ENCODE measurements at regions not wholly inside any gene's neighbourhood (a gene's known extent, or its start where the extent isn't known, plus 50 kb on each side); places are given as distances from the start of the nearest gene placed in this dataset.
"Not testable (repeated sequence)": the region's sequence is repeated elsewhere in the genome, so short reads cannot be mapped to it uniquely, and the experiment has no call there.

DNA sequence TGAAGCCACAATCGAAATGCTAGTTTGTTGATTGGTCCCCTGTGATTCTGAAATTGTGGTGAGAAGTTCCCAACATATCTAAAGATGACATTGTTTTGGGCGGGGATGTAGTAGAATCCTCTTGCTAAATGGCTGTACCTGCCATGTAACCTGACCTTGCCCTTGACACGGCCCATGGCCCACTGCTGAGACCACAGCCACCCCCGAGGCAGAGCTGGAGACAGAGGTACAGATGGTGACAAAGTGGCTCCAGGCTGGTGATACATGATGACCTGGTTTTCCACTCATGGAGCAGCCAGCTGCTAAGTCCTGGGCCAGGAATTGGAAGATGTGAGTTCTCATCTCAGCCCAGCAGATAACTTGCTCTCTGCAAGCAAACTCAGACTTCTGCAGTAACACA lies 226.5 kb downstream of the FOXD2 start:
- H3K4ac ChIP-seq (ENCODE audit: low read depth, low read length): no peak overlapping the region
- H2BK15ac ChIP-seq (ENCODE audit: low read depth, low read length): no peak overlapping the region
- H2BK12ac ChIP-seq (ENCODE audit: insufficient read length, low read depth, low read length): no peak overlapping the region
- H2AK5ac ChIP-seq (ENCODE audit: insufficient read length, low read length): no peak overlapping the region
- H2BK120ac ChIP-seq (ENCODE audit: low read depth, low read length, poor library complexity, severe bottlenecking): no peak overlapping the region
- Mint-ChIP-seq H3K4me3 (no peak overlapping the region), H3K4me1 (peaks cover 0 to 5% of the 10 kb centered on the region in 2 experiments; a peak in 1 of 4 replicates), H3K9me3 (no peaks in the 10 kb centered on the region), H3K36me3 (ENCODE audit: insufficient read depth in 1 of 3, low read depth in 3 of 3) (no peaks in the 10 kb centered on the region), H3K27me3 (ENCODE audit: low read depth) (peaks cover 74% of the 10 kb centered on the region), H3K27ac (no peak overlapping the region; a peak in 1 of 7 replicates)
- H2BK5ac ChIP-seq (ENCODE audit: insufficient read length, low read length): no peak overlapping the region
- no peak overlapping the region for H3K56ac ChIP-seq (ENCODE audit: insufficient read length, low read depth, low read length)
- H4K20me1 ChIP-seq (ENCODE audit: control insufficient read depth, insufficient read depth, insufficient read length): no peaks in the 10 kb centered on the region
- no peak overlapping the region for H4K5ac ChIP-seq (ENCODE audit: insufficient read length, low read depth, low read length)
- H3T11ph ChIP-seq (ENCODE audit: low read length): no peak overlapping the region
- H3K14ac ChIP-seq (ENCODE audit: insufficient read depth, low read length): no peak overlapping the region
- H3K79me1 ChIP-seq (ENCODE audit: insufficient read depth, low read depth, low read length, poor library complexity, severe bottlenecking): no peaks in the 10 kb centered on the region
- H3K23me2 ChIP-seq (ENCODE audit: insufficient read length, low read depth, low read length, poor library complexity, severe bottlenecking): no peaks in the 10 kb centered on the region
- peak; percentile 4 for DNase-seq
- H3K27me3 ChIP-seq (ENCODE audit: insufficient read depth, low read length): no peaks in the 10 kb centered on the region; the same call in 1 of the 2 replicates
- H2BK20ac ChIP-seq (ENCODE audit: low read depth, low read length, poor library complexity, severe bottlenecking): no peak overlapping the region
- H2AFZ ChIP-seq (ENCODE audit: low read length): no peak overlapping the region
- no peak overlapping the region for H3K23ac ChIP-seq (ENCODE audit: insufficient read length, low read depth, low read length)
- no peak overlapping the region for H3K9ac ChIP-seq (ENCODE audit: extremely low read depth, insufficient read length, low read length)
- no peak overlapping the region for H4K8ac ChIP-seq (replicated peaks; ENCODE audit: insufficient read length, low read depth, low read length)
- no peak for TF ChIP-seq CTCF (conservative IDR thresholded peaks at IDR 0.05)
- no peaks in the 10 kb centered on the region for H3K4me1 ChIP-seq (ENCODE audit: insufficient read depth, low read length)
- no peak overlapping the region for H3K4me2 ChIP-seq (ENCODE audit: insufficient read depth, insufficient read length, low read length)
- no peaks in the 10 kb centered on the region for H3K9me3 ChIP-seq (ENCODE audit: control insufficient read depth, low read depth, low read length)
- WGBS (ENCODE audit: extremely low coverage, insufficient read length, low lambda C conversion rate): no CpG with 5 or more reads among the region's 4 CpGs
- no peaks in the 10 kb centered on the region for H3K79me2 ChIP-seq (ENCODE audit: insufficient read depth, low read length)
- no peak overlapping the region for H3K27ac ChIP-seq (ENCODE audit: insufficient read length, low read depth, low read length)
- no peak overlapping the region for H4K91ac ChIP-seq (ENCODE audit: insufficient read length, low read depth, low read length)
- H3K18ac ChIP-seq (ENCODE audit: insufficient read length, low read depth, low read length): no peak overlapping the region

- H2BK120ac ChIP-seq (ENCODE audit: low read depth, low read length, poor library complexity, severe bottlenecking); H3K56ac ChIP-seq (ENCODE audit: insufficient read length, low read depth, low read length): not testable (repeated sequence)
- no CpG with 5 or more reads among the region's 8 CpGs for WGBS (ENCODE audit: extremely low coverage, insufficient read length, low lambda C conversion rate)
Observed at GRCh38 chr1:47664896-47665295, 227.1 kb downstream of the FOXD2 start.

More at GRCh38 chr1:47664896-47665295, 227.1 kb downstream of the FOXD2 start:
- H3K79me1 ChIP-seq (ENCODE audit: insufficient read depth, low read depth, low read length, poor library complexity, severe bottlenecking); H4K20me1 ChIP-seq (ENCODE audit: control insufficient read depth, insufficient read depth, insufficient read length); H2AFZ ChIP-seq (ENCODE audit: low read length); H3K27ac Mint-ChIP-seq; H3K9me3 ChIP-seq (ENCODE audit: control insufficient read depth, low read depth, low read length); H4K5ac ChIP-seq (ENCODE audit: insufficient read length, low read depth, low read length); H3K9ac ChIP-seq (ENCODE audit: extremely low read depth, insufficient read length, low read length); H2AK5ac ChIP-seq (ENCODE audit: insufficient read length, low read length); H3K27ac ChIP-seq (ENCODE audit: insufficient read length, low read depth, low read length); H3K14ac ChIP-seq (ENCODE audit: insufficient read depth, low read length); H3K23ac ChIP-seq (ENCODE audit: insufficient read length, low read depth, low read length); H2BK15ac ChIP-seq (ENCODE audit: low read depth, low read length); H2BK12ac ChIP-seq (ENCODE audit: insufficient read length, low read depth, low read length); H3K79me2 ChIP-seq (ENCODE audit: insufficient read depth, low read length); H3K4me2 ChIP-seq (ENCODE audit: insufficient read depth, insufficient read length, low read length); H4K91ac ChIP-seq (ENCODE audit: insufficient read length, low read depth, low read length); H3K4me3 Mint-ChIP-seq; H3K36me3 Mint-ChIP-seq (ENCODE audit: insufficient read depth in 1 of 3, low read depth in 3 of 3); H3K4me1 ChIP-seq (ENCODE audit: insufficient read depth, low read length); H3K9me3 Mint-ChIP-seq; H3K4me1 Mint-ChIP-seq; H2BK20ac ChIP-seq (ENCODE audit: low read depth, low read length, poor library complexity, severe bottlenecking); H2BK5ac ChIP-seq (ENCODE audit: insufficient read length, low read length); H4K8ac ChIP-seq (replicated peaks; ENCODE audit: insufficient read length, low read depth, low read length); H3K23me2 ChIP-seq (ENCODE audit: insufficient read length, low read depth, low read length, poor library complexity, severe bottlenecking); H3K27me3 ChIP-seq (ENCODE audit: insufficient read depth, low read length); H3K4ac ChIP-seq (ENCODE audit: low read depth, low read length); H3K18ac ChIP-seq (ENCODE audit: insufficient read length, low read depth, low read length); H3T11ph ChIP-seq (ENCODE audit: low read length): not testable (repeated sequence)
- DNase-seq: peak; percentile 9
- H3K27me3 Mint-ChIP-seq (ENCODE audit: low read depth): peaks cover 68% of the 10 kb centered on the region

All from H9 (cell line).